Right lobe of liver (tissue), 4 donors: ENCODE measurements at regions not wholly inside any gene's neighbourhood (a gene's known extent, or its start where the extent isn't known, plus 50 kb on each side); places are given as distances from the start of the nearest gene placed in this dataset.

Source experiments
- POLR2A ChIP-seq: fragments of 450-650 bp; IDR thresholded peaks from one replicate; pipeline ENCODE4 v1.6.1; 2017; ENCODE audit warnings: antibody characterized with exemption, mild to moderate bottlenecking
- TF ChIP-seq, protein P1 (sequence below), 4 donors: fragments of 200-600 bp in 3 of 4; fragments of 450-650 bp in 1 of 4; IDR thresholded peaks; one replicate each; pipeline versions ENCODE4 v1.5.1 to v1.8.0; 2016 to 2022; ENCODE audit warnings: antibody characterized with exemption in 4 of 4, mild to moderate bottlenecking in 2 of 4
- donor health status: DM: no; HTN: no; CAD: no.
- donor health status: DM: no; HTN: no; CAD: no.
- donor health status: DM: no; HTN: yes; CAD: no.

DNA sequence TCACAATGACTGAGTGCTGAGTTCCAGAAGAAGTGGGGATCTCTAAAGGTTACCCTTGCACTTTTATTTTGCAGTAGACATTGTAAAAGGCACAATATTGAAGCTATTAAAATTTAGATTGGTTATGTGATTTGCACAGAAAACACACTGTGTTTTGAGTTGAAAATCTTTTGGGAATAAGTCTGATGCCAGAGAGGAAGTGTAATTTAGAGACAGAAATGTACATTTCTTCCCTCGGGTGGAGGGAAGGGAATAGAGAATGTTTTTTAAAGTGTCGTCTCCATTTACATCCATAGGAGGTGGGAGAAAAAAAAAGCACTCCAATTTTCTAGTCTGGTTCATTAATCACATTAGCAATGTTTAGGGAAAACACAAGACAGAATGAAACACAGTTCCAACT is 465.8 kb downstream of the OLFM4 start:
- TF ChIP-seq, protein P1, sequence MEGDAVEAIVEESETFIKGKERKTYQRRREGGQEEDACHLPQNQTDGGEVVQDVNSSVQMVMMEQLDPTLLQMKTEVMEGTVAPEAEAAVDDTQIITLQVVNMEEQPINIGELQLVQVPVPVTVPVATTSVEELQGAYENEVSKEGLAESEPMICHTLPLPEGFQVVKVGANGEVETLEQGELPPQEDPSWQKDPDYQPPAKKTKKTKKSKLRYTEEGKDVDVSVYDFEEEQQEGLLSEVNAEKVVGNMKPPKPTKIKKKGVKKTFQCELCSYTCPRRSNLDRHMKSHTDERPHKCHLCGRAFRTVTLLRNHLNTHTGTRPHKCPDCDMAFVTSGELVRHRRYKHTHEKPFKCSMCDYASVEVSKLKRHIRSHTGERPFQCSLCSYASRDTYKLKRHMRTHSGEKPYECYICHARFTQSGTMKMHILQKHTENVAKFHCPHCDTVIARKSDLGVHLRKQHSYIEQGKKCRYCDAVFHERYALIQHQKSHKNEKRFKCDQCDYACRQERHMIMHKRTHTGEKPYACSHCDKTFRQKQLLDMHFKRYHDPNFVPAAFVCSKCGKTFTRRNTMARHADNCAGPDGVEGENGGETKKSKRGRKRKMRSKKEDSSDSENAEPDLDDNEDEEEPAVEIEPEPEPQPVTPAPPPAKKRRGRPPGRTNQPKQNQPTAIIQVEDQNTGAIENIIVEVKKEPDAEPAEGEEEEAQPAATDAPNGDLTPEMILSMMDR (IDR thresholded peaks at IDR 0.05), result no peak
- no peak for TF ChIP-seq POLR2A
